ENCODE measurements at regions not wholly inside any gene's neighbourhood (a gene's known extent, or its start where the extent isn't known, plus 50 kb on each side); places are given as distances from the start of the nearest gene placed in this dataset.

DNA sequence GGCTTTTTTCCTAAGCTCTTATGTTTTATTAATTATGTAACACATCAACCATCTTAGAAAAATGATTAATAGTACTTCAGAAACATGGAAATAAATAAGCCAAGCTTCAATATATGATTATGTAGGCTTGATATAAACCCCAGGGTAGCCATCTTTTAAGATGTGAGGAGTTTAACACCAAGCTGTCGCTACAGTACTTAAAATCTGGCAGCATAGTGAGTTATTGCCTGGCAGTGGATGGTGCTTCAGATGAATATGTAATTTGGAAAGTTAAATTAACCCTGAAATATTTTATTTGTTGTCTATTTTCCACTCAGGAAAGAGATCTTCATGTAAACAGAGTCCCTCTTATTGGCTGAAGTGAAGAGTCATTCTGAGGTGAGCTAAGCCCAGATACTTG, 339.0 kb upstream of the ZFP64 start:
- Histone ChIP-seq H3K27me3 (replicated peaks; ENCODE audit: control insufficient read depth, insufficient read depth, low read length) (no peaks in the 10 kb centered on the region), H3K9ac (ENCODE audit: low read length) (no peak overlapping the region), H3K4me1 (ENCODE audit: control insufficient read depth, insufficient read depth, low read length) (no peaks in the 10 kb centered on the region), H3K9me3 (ENCODE audit: control insufficient read depth, low read length) (no peaks in the 10 kb centered on the region), H3K4me3 (ENCODE audit: low read length) (no peak overlapping the region), H3K36me3 (ENCODE audit: control insufficient read depth, insufficient read depth, low read length, severe bottlenecking) (no peaks in the 10 kb centered on the region)
- DNase-seq (ENCODE audit: low read depth) = no peak

DNA sequence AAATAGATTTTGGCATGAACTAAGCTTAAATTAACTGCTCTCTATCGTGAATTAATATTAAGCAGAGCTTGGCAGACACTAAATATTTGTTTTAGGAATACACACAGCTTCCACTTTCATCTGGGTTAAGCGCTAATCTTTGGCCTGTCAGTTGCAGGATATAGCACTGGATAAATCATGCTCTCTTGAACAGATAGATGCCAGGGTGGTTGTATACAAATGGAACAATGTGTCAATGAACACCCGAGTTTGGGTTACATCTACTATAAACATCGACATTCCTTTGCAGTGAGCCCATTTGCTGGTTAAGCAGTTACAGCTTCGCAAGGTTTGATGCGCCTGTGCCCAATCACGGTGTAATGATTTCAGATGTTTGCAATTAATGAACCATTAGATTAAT, 338.2 kb upstream of the ZFP64 start:
- Histone ChIP-seq H3K27me3 (replicated peaks; ENCODE audit: control insufficient read depth, insufficient read depth, low read length) (no peaks in the 10 kb centered on the region), H3K36me3 (ENCODE audit: control insufficient read depth, insufficient read depth, low read length, severe bottlenecking) (no peaks in the 10 kb centered on the region), H3K9me3 (ENCODE audit: control insufficient read depth, low read length) (no peaks in the 10 kb centered on the region), H3K4me3 (ENCODE audit: low read length) (no peak overlapping the region), H3K9ac (ENCODE audit: low read length) (no peak overlapping the region), H3K4me1 (ENCODE audit: control insufficient read depth, insufficient read depth, low read length) (no peaks in the 10 kb centered on the region)
- no peak for DNase-seq (ENCODE audit: low read depth)

DNA sequence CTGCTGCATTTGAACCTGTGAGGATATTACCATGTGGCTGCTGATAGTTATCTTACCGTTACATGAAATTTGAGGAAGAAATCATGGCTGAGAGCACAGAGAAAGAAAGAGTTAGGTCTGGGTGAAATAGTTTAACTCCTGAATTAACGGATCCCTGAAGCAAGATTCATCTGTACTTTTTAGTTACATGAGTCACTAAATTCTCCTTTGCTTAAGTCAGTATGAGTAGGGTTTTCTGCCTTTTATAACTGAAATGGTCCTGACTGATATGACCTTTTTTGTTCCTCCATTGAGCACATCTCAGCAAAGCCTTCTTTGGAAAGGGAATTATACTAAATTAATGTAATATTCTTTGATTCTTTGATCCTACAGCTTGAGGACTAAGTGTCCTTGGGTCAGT, 333.3 kb upstream of the ZFP64 start:
- H3K9ac ChIP-seq (ENCODE audit: low read length) = no peak overlapping the region
- DNase-seq (ENCODE audit: low read depth) = no peak
- peaks cover 5% of the 10 kb centered on the region for H3K9me3 ChIP-seq (ENCODE audit: control insufficient read depth, low read length)
- H3K27me3 ChIP-seq (replicated peaks; ENCODE audit: control insufficient read depth, insufficient read depth, low read length) = no peaks in the 10 kb centered on the region
- no peak overlapping the region for H3K4me3 ChIP-seq (ENCODE audit: low read length)
- no peaks in the 10 kb centered on the region for H3K4me1 ChIP-seq (ENCODE audit: control insufficient read depth, insufficient read depth, low read length)
- H3K36me3 ChIP-seq (ENCODE audit: control insufficient read depth, insufficient read depth, low read length, severe bottlenecking) = no peaks in the 10 kb centered on the region

DNA sequence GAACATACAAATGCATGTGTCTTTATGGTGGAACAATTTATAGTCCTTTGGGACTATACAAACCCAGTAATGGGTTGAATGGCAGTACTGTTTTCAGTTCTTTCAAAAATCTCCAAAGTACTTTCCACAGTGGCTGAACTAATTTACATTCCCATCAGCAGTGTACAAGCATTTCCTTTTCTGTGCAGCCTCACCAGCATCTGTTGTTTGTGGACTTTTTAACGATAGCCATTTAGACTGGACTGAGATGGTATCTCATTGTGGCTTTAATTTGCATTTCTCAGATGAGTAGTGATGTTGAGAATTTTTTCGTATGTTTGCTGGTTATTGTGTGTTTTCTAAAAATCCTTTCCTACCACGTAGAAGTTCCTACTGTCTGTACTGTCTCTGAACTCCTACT, 327.2 kb upstream of the ZFP64 start:
- H3K9me3 ChIP-seq (ENCODE audit: control insufficient read depth, low read length) = peaks cover 5% of the 10 kb centered on the region
- DNase-seq (ENCODE audit: low read depth) = no peak
- no peak overlapping the region for H3K4me3 ChIP-seq (ENCODE audit: low read length)
- H3K9ac ChIP-seq (ENCODE audit: low read length) = no peak overlapping the region
- no peaks in the 10 kb centered on the region for H3K36me3 ChIP-seq (ENCODE audit: control insufficient read depth, insufficient read depth, low read length, severe bottlenecking)
- H3K4me1 ChIP-seq (ENCODE audit: control insufficient read depth, insufficient read depth, low read length) = no peaks in the 10 kb centered on the region
- no peaks in the 10 kb centered on the region for H3K27me3 ChIP-seq (replicated peaks; ENCODE audit: control insufficient read depth, insufficient read depth, low read length)

DNA sequence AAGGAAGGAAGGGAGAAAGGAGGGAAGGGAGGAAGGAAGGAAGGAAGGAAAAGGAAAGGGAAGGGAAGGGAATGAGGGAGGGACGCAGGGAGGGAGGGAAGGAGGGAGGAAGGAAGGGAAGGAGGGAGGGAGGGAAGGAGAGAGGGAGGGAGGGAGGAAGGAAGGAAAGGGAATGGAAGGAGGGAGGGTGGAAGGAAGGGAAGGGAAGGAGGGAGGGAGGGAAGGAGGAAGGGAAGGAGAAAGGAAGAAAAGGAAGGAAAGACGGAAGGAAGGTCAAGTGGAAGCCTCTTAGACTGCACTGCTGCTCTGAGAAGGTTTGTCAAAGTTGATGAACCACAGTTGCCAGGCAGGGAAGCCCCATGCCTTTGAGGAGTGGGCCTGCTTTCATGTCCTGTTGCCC, 324.3 kb upstream of the ZFP64 start:
- H3K4me3 ChIP-seq (ENCODE audit: low read length) = no peak overlapping the region
- DNase-seq (ENCODE audit: low read depth) = no peak
- H3K9ac ChIP-seq (ENCODE audit: low read length) = no peak overlapping the region
- H3K27me3 ChIP-seq (replicated peaks; ENCODE audit: control insufficient read depth, insufficient read depth, low read length) = no peaks in the 10 kb centered on the region
- no peaks in the 10 kb centered on the region for H3K4me1 ChIP-seq (ENCODE audit: control insufficient read depth, insufficient read depth, low read length)
- H3K9me3 ChIP-seq (ENCODE audit: control insufficient read depth, low read length) = peaks cover 2% of the 10 kb centered on the region
- no peaks in the 10 kb centered on the region for H3K36me3 ChIP-seq (ENCODE audit: control insufficient read depth, insufficient read depth, low read length, severe bottlenecking)

DNA sequence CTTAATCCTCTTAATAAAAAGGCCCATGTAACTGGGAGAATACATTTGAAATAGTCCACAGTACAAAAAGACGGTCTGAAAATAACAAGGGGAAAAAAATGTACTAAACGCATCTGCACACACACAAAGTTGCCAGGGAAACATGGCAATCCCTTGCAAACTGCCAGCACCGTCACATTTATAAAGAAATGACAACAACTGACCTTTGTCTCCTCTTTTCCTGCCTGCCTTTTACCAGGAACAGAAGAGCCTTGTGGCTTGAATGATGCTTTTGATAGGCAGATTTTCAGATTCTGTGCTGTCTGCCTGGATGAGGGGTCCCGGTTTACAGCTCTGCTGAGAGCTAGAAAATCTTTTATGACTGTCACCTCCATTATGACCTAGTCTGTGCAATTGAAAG, 308.6 kb upstream of the ZFP64 start:
- no peak for DNase-seq (ENCODE audit: low read depth)
- Histone ChIP-seq H3K4me1 (ENCODE audit: control insufficient read depth, insufficient read depth, low read length) (peaks cover 13% of the 10 kb centered on the region), H3K27me3 (replicated peaks; ENCODE audit: control insufficient read depth, insufficient read depth, low read length) (no peaks in the 10 kb centered on the region), H3K4me3 (ENCODE audit: low read length) (no peak overlapping the region), H3K9me3 (ENCODE audit: control insufficient read depth, low read length) (peaks cover 2% of the 10 kb centered on the region), H3K36me3 (ENCODE audit: control insufficient read depth, insufficient read depth, low read length, severe bottlenecking) (no peaks in the 10 kb centered on the region), H3K9ac (ENCODE audit: low read length) (no peak overlapping the region)

DNA sequence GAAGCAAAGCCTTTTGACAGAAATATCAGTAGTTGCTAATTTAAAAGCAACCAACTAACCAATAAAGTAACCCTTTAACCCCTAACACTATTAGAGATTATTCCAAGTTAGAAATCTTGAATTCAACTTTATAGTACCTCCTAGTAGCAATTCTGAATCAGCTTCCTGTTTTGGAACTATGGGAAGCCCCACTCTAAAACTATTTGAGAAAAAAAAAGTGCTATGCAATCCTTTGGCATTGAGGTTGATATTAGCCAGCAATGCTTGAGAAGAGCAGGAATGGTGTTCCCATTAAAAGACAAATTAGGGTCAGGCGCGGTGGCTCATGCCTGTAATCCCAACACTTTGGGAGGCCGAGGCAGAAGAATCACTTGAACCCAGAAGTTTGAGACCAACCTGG, 306.2 kb upstream of the ZFP64 start:
- Histone ChIP-seq H3K4me1 (ENCODE audit: control insufficient read depth, insufficient read depth, low read length) (peaks cover 32% of the 10 kb centered on the region), H3K36me3 (ENCODE audit: control insufficient read depth, insufficient read depth, low read length, severe bottlenecking) (no peaks in the 10 kb centered on the region)
- DNase-seq (ENCODE audit: low read depth) = no peak

DNA sequence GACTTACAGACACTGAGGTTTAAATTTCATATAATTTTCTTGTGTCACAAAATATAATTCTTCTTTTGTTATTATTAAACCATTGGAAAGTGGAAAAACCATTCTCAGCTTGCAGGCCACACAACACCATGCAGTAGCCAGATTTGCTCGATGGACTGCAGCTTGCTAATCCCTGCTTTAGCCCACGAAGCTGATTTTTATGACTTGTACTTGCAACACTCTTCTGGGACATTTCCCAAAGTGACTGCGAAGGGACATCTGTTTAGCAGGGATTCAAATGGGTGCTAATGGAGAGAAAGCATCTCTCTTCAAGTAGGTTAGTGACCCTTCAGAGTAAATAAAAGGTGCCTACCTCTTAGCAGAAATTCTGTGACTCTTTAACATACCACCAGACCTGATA, 304.6 kb upstream of the ZFP64 start:
- Histone ChIP-seq H3K4me3 (ENCODE audit: low read length) (no peak overlapping the region), H3K9me3 (ENCODE audit: control insufficient read depth, low read length) (no peaks in the 10 kb centered on the region), H3K4me1 (ENCODE audit: control insufficient read depth, insufficient read depth, low read length) (peaks cover 34% of the 10 kb centered on the region), H3K9ac (ENCODE audit: low read length) (no peak overlapping the region), H3K36me3 (ENCODE audit: control insufficient read depth, insufficient read depth, low read length, severe bottlenecking) (no peaks in the 10 kb centered on the region), H3K27me3 (replicated peaks; ENCODE audit: control insufficient read depth, insufficient read depth, low read length) (no peaks in the 10 kb centered on the region)
- no peak for DNase-seq (ENCODE audit: low read depth)

More for the DNA sequence above, 306.2 kb upstream of the ZFP64 start:
- no peaks in the 10 kb centered on the region for H3K9me3 ChIP-seq (ENCODE audit: control insufficient read depth, low read length)
- no peak overlapping the region for H3K4me3 ChIP-seq (ENCODE audit: low read length)
- no peaks in the 10 kb centered on the region for H3K27me3 ChIP-seq (replicated peaks; ENCODE audit: control insufficient read depth, insufficient read depth, low read length)
- no peak overlapping the region for H3K9ac ChIP-seq (ENCODE audit: low read length)

DNA sequence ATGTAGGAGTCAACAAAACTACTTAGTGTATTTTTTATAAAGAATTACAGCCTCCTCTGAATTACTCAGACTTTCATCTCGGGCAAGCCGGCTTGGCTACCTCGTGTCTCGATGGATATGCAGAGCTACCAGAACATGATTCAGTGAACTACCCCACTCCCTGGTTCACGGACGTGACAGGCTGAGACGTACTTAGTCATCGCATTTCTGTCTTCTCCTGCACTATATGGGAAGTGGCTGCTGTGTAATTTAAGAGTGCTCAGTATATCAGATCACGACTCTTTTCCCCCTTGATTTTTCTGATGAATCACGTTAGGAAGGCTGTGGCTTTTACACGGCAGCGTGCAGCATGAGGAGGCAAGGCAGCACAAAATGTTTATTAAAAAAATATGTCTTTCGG, 302.7 kb upstream of the ZFP64 start:
- Histone ChIP-seq H3K9ac (ENCODE audit: low read length) (peak overlapping the region; percentile 36), H3K4me3 (ENCODE audit: low read length) (peak overlapping the region; percentile 69), H3K9me3 (ENCODE audit: control insufficient read depth, low read length) (no peaks in the 10 kb centered on the region), H3K36me3 (ENCODE audit: control insufficient read depth, insufficient read depth, low read length, severe bottlenecking) (no peaks in the 10 kb centered on the region), H3K4me1 (ENCODE audit: control insufficient read depth, insufficient read depth, low read length) (peaks cover 30% of the 10 kb centered on the region), H3K27me3 (replicated peaks; ENCODE audit: control insufficient read depth, insufficient read depth, low read length) (no peaks in the 10 kb centered on the region)
- peak; percentile 78 for DNase-seq (ENCODE audit: low read depth)

DNA sequence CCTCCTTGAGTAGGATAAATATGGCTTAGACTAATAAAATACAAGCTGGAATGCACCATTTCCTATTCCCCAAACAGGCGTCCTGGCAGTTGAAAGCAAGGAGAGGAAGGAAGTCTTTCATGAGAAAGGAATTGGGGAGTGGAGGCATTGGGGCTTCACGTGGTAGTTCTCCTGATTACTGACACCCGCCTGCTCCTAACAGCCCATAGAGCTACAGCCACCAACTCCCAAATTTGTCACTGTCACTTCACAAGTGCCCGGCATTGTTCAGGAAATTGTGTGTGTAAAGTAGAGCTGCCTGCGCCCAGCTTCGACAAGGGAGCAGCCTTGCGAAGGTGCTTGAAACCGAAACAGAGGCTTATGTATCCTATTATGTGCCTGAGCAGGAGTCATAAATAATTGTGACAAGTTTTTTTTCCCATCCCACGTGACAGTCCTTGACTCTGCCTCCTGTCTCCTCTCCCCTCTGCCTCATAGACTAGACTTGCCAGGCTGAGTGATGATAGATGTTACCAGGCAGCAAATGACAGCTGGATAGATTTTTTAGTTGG, 301.7 kb upstream of the ZFP64 start:
- DNase-seq (ENCODE audit: low read depth) = no peak
- peak overlapping the region; percentile 69 for H3K4me3 ChIP-seq (ENCODE audit: low read length)
- peak overlapping the region; percentile 36 for H3K9ac ChIP-seq (ENCODE audit: low read length)

DNA sequence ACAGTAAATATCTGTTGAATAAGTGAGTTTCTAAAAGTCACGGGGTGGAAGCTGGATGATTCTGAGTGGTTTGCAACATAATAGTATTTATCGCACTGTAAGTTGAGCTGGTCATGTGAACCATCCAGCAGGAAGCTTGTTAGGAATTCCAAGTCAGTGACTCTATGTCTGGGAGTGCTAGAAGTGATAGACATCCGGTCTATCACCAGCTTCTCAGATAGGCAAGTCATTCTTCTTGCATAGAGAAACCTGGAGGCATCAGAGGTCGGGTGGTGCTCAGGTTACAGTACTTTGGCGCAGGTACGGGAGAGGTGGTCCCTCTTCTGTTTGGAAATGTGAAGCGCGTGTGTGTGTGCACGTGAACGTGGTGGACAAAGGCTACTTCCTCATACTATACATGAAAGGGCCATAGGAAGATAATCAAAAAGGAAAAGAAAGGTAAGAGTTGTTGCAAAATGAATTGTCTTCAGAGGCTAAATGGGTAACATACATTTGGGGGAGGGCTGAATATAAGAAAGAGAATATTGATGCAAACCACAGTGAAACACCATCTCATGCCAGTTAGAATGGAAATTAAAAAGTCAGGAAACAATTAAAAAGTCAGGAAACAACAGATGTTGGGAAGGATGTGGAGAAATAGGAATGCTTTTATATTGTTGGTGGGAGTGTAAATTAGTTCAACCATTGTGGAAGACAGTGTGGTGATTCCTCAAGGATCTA, 299.3 kb upstream of the ZFP64 start:
- DNase-seq (ENCODE audit: low read depth) = peak; percentile 40
- Histone ChIP-seq H3K4me3 (ENCODE audit: low read length) (no peak overlapping the region), H3K9me3 (ENCODE audit: control insufficient read depth, low read length) (no peaks in the 10 kb centered on the region), H3K9ac (ENCODE audit: low read length) (no peak overlapping the region), H3K4me1 (ENCODE audit: control insufficient read depth, insufficient read depth, low read length) (peaks cover 22% of the 10 kb centered on the region), H3K36me3 (ENCODE audit: control insufficient read depth, insufficient read depth, low read length, severe bottlenecking) (no peaks in the 10 kb centered on the region), H3K27me3 (replicated peaks; ENCODE audit: control insufficient read depth, insufficient read depth, low read length) (no peaks in the 10 kb centered on the region)

More for the DNA sequence above, 301.7 kb upstream of the ZFP64 start:
- peaks cover 29% of the 10 kb centered on the region for H3K4me1 ChIP-seq (ENCODE audit: control insufficient read depth, insufficient read depth, low read length)
- H3K9me3 ChIP-seq (ENCODE audit: control insufficient read depth, low read length) = no peaks in the 10 kb centered on the region
- H3K27me3 ChIP-seq (replicated peaks; ENCODE audit: control insufficient read depth, insufficient read depth, low read length) = no peaks in the 10 kb centered on the region
- no peaks in the 10 kb centered on the region for H3K36me3 ChIP-seq (ENCODE audit: control insufficient read depth, insufficient read depth, low read length, severe bottlenecking)

DNA sequence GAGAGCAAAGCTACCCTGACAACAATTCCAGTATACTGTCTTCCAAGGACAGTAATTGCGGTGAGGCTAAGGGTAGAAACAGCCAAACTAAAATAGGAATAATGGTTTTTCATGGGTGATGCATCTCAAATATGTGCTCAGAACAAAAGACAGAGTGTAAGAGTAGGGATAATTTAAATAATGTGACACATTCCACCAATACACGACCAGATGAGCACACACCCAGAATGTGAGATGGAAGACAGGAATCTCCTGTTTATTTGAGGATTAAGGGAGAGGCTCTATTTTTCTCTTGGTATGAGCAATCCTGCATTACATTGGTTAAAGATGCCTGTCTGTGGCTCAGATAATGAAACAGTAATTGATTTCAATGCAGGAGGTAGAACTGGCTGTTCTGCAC, 292.9 kb upstream of the ZFP64 start:
- peak; percentile 49 for DNase-seq (ENCODE audit: low read depth)
- H3K27me3 ChIP-seq (replicated peaks; ENCODE audit: control insufficient read depth, insufficient read depth, low read length) = no peaks in the 10 kb centered on the region
- H3K36me3 ChIP-seq (ENCODE audit: control insufficient read depth, insufficient read depth, low read length, severe bottlenecking) = no peaks in the 10 kb centered on the region
- H3K4me1 ChIP-seq (ENCODE audit: control insufficient read depth, insufficient read depth, low read length) = no peaks in the 10 kb centered on the region
- no peak overlapping the region for H3K4me3 ChIP-seq (ENCODE audit: low read length)
- no peaks in the 10 kb centered on the region for H3K9me3 ChIP-seq (ENCODE audit: control insufficient read depth, low read length)
- H3K9ac ChIP-seq (ENCODE audit: low read length) = no peak overlapping the region
